NCI-H2081 treated with DMSO at 0.1 percent for 48 hours (cell line): ENCODE measurements at regions not wholly inside any gene's neighbourhood (a gene's known extent, or its start where the extent isn't known, plus 50 kb on each side); places are given as distances from the start of the nearest gene placed in this dataset.

Source experiments
- DNase-seq: peaks from one replicate; lab custom pipeline; 2025; lab: John Stamatoyannopoulos, UW

GRCh38 chr12:64931321-64931720 lies 106.9 kb downstream of the TBC1D30 start:
- no peak for DNase-seq

GRCh38 chr12:64931981-64932380 lies 107.5 kb downstream of the TBC1D30 start:
- DNase-seq = no peak

GRCh38 chr12:64933791-64934190 lies 109.3 kb downstream of the TBC1D30 start:
- no peak for DNase-seq

GRCh38 chr12:64937452-64937851 lies 113.0 kb downstream of the TBC1D30 start:
- DNase-seq = no peak

GRCh38 chr12:64938179-64938578 lies 113.7 kb downstream of the TBC1D30 start:
- no peak for DNase-seq

- no peak for DNase-seq
Measured at GRCh38 chr12:64943686-64944085, 119.2 kb downstream of the TBC1D30 start.

GRCh38 chr12:64944966-64945365 lies 120.5 kb downstream of the TBC1D30 start:
- DNase-seq = no peak

GRCh38 chr12:64946132-64946829 lies 121.8 kb downstream of the TBC1D30 start:
- DNase-seq = peak; percentile 82

GRCh38 chr12:64950711-64951298 lies 126.4 kb downstream of the TBC1D30 start:
- no peak for DNase-seq

GRCh38 chr12:64951944-64952343 lies 127.5 kb downstream of the TBC1D30 start:
- no peak for DNase-seq

GRCh38 chr12:64955746-64956145 lies 131.3 kb downstream of the TBC1D30 start:
- DNase-seq = no peak

GRCh38 chr12:64965920-64966319 lies 141.5 kb downstream of the TBC1D30 start:
- no peak for DNase-seq

GRCh38 chr12:64968989-64969819 lies 144.8 kb downstream of the TBC1D30 start:
- DNase-seq = no peak

- no peak for DNase-seq
Measured at GRCh38 chr12:64976131-64976530, 145.0 kb downstream of the WIF1 start.

- DNase-seq = no peak
Measured at GRCh38 chr12:64983771-64984278, 137.3 kb downstream of the WIF1 start.

GRCh38 chr12:64991121-64991611 lies 129.9 kb downstream of the WIF1 start:
- no peak for DNase-seq

GRCh38 chr12:64992116-64992515 lies 129.0 kb downstream of the WIF1 start:
- no peak for DNase-seq

- DNase-seq = no peak
Measured at GRCh38 chr12:64992641-64993040, 128.5 kb downstream of the WIF1 start.

- DNase-seq = no peak
Measured at GRCh38 chr12:64993461-64993860, 127.6 kb downstream of the WIF1 start.

GRCh38 chr12:64995816-64996215 lies 125.3 kb downstream of the WIF1 start:
- no peak for DNase-seq

- DNase-seq = no peak
Measured at GRCh38 chr12:64997858-64998257, 123.2 kb downstream of the WIF1 start.

GRCh38 chr12:64998371-64999147 lies 122.5 kb downstream of the WIF1 start:
- DNase-seq = no peak
